ENCODE measurements at regions not wholly inside any gene's neighbourhood (a gene's known extent, or its start where the extent isn't known, plus 50 kb on each side); places are given as distances from the start of the nearest gene placed in this dataset.
A peak's percentile ranks its signal among the peaks of the same experiment; 100 is the strongest.
"Not testable (repeated sequence)": the region's sequence is repeated elsewhere in the genome, so short reads cannot be mapped to it uniquely, and the experiment has no call there.

DNA sequence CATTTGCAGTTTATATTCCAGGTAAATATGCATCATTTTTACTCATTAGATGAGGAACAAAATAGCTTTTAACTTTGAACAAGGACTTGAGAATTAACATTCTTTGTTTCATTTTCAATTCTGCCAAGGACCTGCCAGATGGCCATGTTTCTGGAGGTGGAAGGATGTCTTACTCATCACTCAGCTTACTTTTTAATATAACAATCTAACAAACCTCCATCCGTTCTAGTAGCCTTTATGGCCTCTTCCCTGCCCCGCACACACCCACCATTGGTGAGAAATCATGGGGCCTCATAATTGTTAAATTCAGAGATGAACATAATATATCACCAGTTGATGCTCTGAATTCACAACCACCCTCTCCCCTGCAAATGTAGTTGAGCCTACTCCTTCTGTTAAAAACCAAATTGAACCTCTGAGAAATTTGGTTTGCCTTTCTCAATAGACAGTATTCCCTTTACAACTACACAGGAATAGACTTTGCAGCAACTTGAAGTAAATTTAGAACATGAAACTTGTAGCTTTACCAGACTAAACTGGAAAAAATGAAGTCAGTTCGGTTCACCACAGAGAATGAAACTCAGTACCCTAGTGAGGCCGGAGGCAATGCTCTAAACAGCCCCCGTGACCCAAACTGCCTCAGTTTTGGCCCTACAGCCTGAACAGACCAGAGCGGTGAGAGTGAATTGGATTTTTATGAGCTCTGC is 50.1 kb upstream of the ACSL4 start:
- no peaks in the 10 kb centered on the region for H3K9me3 Mint-ChIP-seq
- intact Hi-C loops (cut with micrococcal nuclease), result loop anchor here (1.0 to 5.0 kb wide), 3 partner anchors 51 to 76 kb away; no protein-coding TSS in a partner anchor
- no peaks in the 10 kb centered on the region for H3K27me3 Mint-ChIP-seq (ENCODE audit: low read depth)
- no peak for DNase-seq (ENCODE audit: low spot score)
- peak overlapping the region; percentile 98 for H3K27ac Mint-ChIP-seq
- H3K36me3 Mint-ChIP-seq (ENCODE audit: low read depth), result no peaks in the 10 kb centered on the region
- peaks cover 39% of the 10 kb centered on the region for H3K4me1 Mint-ChIP-seq (ENCODE audit: low read depth)
- H3K4me3 Mint-ChIP-seq (ENCODE audit: low read depth), result peak overlapping the region; percentile 79

- Mint-ChIP-seq H3K27me3 (ENCODE audit: low read depth) (no peaks in the 10 kb centered on the region), H3K36me3 (ENCODE audit: low read depth) (no peaks in the 10 kb centered on the region), H3K27ac (peak overlapping the region; percentile 98), H3K4me1 (ENCODE audit: low read depth) (peaks cover 39% of the 10 kb centered on the region), H3K4me3 (ENCODE audit: low read depth) (peak overlapping the region; percentile 31), H3K9me3 (no peaks in the 10 kb centered on the region)
- intact Hi-C loops (cut with micrococcal nuclease), result loop anchor here (1.0 to 5.0 kb wide), 3 partner anchors 51 to 76 kb away; no protein-coding TSS in a partner anchor
- DNase-seq (ENCODE audit: low spot score), result no peak
These were observed 50.6 kb upstream of the ACSL4 start for GRCh38 chrX:109783701-109784079.

GRCh38 chrX:109785053-109785452 is 52.0 kb upstream of the ACSL4 start:
- H3K27ac Mint-ChIP-seq, result peak overlapping the region; percentile 28
- DNase-seq (ENCODE audit: low spot score), result no peak
- H3K4me3 Mint-ChIP-seq (ENCODE audit: low read depth), result no peak overlapping the region
- intact Hi-C loops (cut with micrococcal nuclease), result no loop called here
- peaks cover 39% of the 10 kb centered on the region for H3K4me1 Mint-ChIP-seq (ENCODE audit: low read depth)
- H3K27me3 Mint-ChIP-seq (ENCODE audit: low read depth), result no peaks in the 10 kb centered on the region
- H3K9me3 Mint-ChIP-seq, result no peaks in the 10 kb centered on the region
- H3K36me3 Mint-ChIP-seq (ENCODE audit: low read depth), result no peaks in the 10 kb centered on the region

DNA sequence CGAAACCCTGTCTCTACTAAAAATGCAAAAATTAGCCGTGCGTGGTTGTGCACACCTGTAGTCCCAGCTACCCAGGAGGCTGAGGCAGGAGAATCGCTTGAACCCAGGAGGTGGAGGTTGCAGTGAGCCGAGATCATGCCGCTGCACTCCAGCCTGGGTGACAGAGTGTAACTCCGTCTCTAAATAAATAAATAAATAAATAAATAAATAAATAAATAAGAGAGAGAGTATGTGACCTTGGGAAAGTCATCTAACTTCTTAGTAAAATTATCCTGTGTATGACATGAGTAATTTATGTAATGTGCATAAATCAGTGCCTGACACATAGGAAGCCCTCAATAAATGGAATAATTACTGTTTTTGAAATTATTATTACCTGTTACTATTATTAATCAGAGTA is 57.5 kb upstream of the ACSL4 start:
- H3K4me3 Mint-ChIP-seq (ENCODE audit: low read depth); H3K4me1 Mint-ChIP-seq (ENCODE audit: low read depth); intact Hi-C loops (cut with micrococcal nuclease); H3K9me3 Mint-ChIP-seq; H3K27ac Mint-ChIP-seq; DNase-seq (ENCODE audit: low spot score); H3K27me3 Mint-ChIP-seq (ENCODE audit: low read depth); H3K36me3 Mint-ChIP-seq (ENCODE audit: low read depth): not testable (repeated sequence)

GRCh38 chrX:109793191-109793590 is 60.1 kb upstream of the ACSL4 start:
- H3K4me1 Mint-ChIP-seq (ENCODE audit: low read depth), result no peaks in the 10 kb centered on the region
- H3K27me3 Mint-ChIP-seq (ENCODE audit: low read depth), result no peaks in the 10 kb centered on the region
- DNase-seq (ENCODE audit: low spot score), result no peak
- H3K4me3 Mint-ChIP-seq (ENCODE audit: low read depth), result no peak overlapping the region
- H3K36me3 Mint-ChIP-seq (ENCODE audit: low read depth), result no peaks in the 10 kb centered on the region
- intact Hi-C loops (cut with micrococcal nuclease), result no loop called here
- no peak overlapping the region for H3K27ac Mint-ChIP-seq
- no peaks in the 10 kb centered on the region for H3K9me3 Mint-ChIP-seq

DNA sequence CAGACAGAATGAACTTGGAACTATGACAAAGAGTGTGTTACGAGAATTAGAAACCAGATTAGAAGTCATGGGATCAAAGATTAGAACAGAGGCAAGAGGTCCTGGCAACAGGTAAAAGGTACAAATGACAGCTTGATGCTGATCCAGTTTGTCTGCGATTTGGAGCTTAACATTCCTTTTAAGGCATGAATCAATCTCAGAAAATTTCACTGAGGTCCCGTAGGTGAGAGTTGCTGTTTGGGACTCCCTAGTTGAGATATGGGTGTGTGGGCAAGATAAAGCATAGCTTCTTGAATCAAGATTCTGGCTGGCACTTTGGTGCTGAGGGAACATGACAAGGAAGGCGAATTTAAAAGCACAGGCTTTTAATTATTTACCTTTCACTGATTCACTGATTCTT is 62.6 kb upstream of the ACSL4 start:
- H3K27ac Mint-ChIP-seq, result no peak overlapping the region
- intact Hi-C loops (cut with micrococcal nuclease), result no loop called here
- no peak for DNase-seq (ENCODE audit: low spot score)
- no peaks in the 10 kb centered on the region for H3K4me1 Mint-ChIP-seq (ENCODE audit: low read depth)
- H3K27me3 Mint-ChIP-seq (ENCODE audit: low read depth), result no peaks in the 10 kb centered on the region
- no peaks in the 10 kb centered on the region for H3K36me3 Mint-ChIP-seq (ENCODE audit: low read depth)
- H3K4me3 Mint-ChIP-seq (ENCODE audit: low read depth), result no peak overlapping the region
- H3K9me3 Mint-ChIP-seq, result no peaks in the 10 kb centered on the region

DNA sequence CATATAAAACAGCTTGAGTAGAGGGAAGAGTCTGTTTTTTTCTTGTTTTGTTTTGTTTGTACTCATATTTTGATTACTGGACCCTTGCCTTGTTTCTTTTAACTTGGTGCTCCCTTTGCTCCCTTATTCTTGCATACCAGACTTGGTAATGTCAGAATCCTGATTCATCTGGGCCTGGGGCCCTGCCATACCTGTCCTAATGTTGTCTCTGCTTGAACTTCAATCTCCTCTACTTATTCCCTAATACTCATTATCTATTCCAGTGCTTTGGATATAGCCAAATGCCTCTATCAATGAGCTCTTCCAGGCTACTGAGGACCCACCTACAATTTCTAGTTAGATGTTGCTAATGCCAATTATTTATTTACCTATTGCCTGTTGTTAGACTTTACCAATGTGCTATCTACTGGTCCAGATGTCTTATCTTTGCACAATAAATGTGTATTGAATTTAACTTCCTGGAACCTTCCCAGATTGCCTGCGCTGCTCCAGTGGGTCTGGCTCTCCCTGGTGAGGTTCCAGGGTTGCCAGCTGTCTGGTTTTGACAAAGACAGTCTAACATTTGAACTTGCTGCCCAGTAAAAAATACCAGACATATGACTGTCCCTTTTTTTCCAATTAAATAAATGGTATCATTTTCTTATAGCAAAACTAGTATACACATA is 64.4 kb upstream of the ACSL4 start:
- Mint-ChIP-seq H3K4me1 (ENCODE audit: low read depth) (no peaks in the 10 kb centered on the region), H3K27me3 (ENCODE audit: low read depth) (no peaks in the 10 kb centered on the region), H3K9me3 (no peaks in the 10 kb centered on the region), H3K4me3 (ENCODE audit: low read depth) (no peak overlapping the region), H3K27ac (no peak overlapping the region), H3K36me3 (ENCODE audit: low read depth) (no peaks in the 10 kb centered on the region)
- no peak for DNase-seq (ENCODE audit: low spot score)
- intact Hi-C loops (cut with micrococcal nuclease), result no loop called here

DNA sequence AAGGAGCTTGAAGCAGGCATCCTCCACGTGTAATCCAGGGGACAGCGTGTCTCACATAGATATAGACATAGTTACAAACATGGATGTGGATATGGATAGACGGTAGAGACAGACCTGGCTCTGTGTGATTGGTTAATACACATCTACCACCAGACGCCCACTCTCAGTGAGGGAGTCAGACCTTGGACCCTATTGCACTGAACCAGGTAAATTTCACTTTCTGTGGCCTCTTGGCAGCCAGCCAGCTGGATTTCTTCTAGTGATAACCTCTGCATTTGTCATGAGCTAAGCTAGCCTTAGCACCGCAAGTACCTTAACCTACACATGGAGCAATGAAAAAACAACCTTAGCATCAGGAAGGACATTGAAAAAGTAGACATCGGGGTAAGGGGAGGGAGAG is 79.2 kb upstream of the ACSL4 start:
- Mint-ChIP-seq H3K4me1 (ENCODE audit: low read depth) (no peaks in the 10 kb centered on the region), H3K36me3 (ENCODE audit: low read depth) (no peaks in the 10 kb centered on the region), H3K9me3 (no peaks in the 10 kb centered on the region)

GRCh38 chrX:109813236-109813635 is 80.2 kb upstream of the ACSL4 start:
- no peak for DNase-seq (ENCODE audit: low spot score)
- Mint-ChIP-seq H3K27ac (no peak overlapping the region), H3K4me3 (ENCODE audit: low read depth) (no peak overlapping the region), H3K9me3 (no peaks in the 10 kb centered on the region), H3K27me3 (ENCODE audit: low read depth) (peaks cover 12% of the 10 kb centered on the region), H3K36me3 (ENCODE audit: low read depth) (no peaks in the 10 kb centered on the region), H3K4me1 (ENCODE audit: low read depth) (no peaks in the 10 kb centered on the region)
- intact Hi-C loops (cut with micrococcal nuclease), result no loop called here

More for the DNA sequence above, 79.2 kb upstream of the ACSL4 start:
- intact Hi-C loops (cut with micrococcal nuclease), result no loop called here
- Mint-ChIP-seq H3K27me3 (ENCODE audit: low read depth) (peaks cover 10% of the 10 kb centered on the region), H3K4me3 (ENCODE audit: low read depth) (no peak overlapping the region), H3K27ac (no peak overlapping the region)
- DNase-seq (ENCODE audit: low spot score), result no peak

- Mint-ChIP-seq H3K27ac (no peak overlapping the region), H3K4me3 (ENCODE audit: low read depth) (no peak overlapping the region), H3K36me3 (ENCODE audit: low read depth) (no peaks in the 10 kb centered on the region), H3K9me3 (no peaks in the 10 kb centered on the region), H3K27me3 (ENCODE audit: low read depth) (peaks cover 12% of the 10 kb centered on the region), H3K4me1 (ENCODE audit: low read depth) (peaks cover 3% of the 10 kb centered on the region)
- intact Hi-C loops (cut with micrococcal nuclease), result no loop called here
- no peak for DNase-seq (ENCODE audit: low spot score)
These were observed 85.9 kb upstream of the ACSL4 start for GRCh38 chrX:109818976-109819375.

DNA sequence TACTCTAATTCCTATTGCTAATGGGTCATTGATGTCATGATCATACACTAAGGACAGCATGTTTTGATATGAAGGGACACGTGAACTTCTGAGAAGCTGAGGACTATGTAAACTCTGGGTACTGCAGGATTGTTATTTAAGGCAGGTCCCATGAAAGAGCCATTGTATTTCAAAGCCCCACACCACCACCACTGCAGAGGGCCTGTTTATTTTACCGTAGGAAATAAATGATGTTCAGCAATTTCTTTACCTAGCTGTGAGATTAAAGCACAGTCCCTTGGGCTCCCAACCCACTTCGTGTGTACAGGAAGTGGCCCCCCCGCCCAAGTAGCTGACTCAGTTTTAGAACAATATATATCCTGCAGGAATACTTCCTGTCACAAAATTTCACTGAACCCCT is 89.8 kb upstream of the ACSL4 start:
- DNase-seq (ENCODE audit: low spot score), result no peak
- intact Hi-C loops (cut with micrococcal nuclease), result no loop called here
- no peak overlapping the region for H3K4me3 Mint-ChIP-seq (ENCODE audit: low read depth)
- H3K27ac Mint-ChIP-seq, result no peak overlapping the region
- H3K36me3 Mint-ChIP-seq (ENCODE audit: low read depth), result no peaks in the 10 kb centered on the region
- H3K9me3 Mint-ChIP-seq, result no peaks in the 10 kb centered on the region
- peaks cover 3% of the 10 kb centered on the region for H3K4me1 Mint-ChIP-seq (ENCODE audit: low read depth)
- H3K27me3 Mint-ChIP-seq (ENCODE audit: low read depth), result no peaks in the 10 kb centered on the region

DNA sequence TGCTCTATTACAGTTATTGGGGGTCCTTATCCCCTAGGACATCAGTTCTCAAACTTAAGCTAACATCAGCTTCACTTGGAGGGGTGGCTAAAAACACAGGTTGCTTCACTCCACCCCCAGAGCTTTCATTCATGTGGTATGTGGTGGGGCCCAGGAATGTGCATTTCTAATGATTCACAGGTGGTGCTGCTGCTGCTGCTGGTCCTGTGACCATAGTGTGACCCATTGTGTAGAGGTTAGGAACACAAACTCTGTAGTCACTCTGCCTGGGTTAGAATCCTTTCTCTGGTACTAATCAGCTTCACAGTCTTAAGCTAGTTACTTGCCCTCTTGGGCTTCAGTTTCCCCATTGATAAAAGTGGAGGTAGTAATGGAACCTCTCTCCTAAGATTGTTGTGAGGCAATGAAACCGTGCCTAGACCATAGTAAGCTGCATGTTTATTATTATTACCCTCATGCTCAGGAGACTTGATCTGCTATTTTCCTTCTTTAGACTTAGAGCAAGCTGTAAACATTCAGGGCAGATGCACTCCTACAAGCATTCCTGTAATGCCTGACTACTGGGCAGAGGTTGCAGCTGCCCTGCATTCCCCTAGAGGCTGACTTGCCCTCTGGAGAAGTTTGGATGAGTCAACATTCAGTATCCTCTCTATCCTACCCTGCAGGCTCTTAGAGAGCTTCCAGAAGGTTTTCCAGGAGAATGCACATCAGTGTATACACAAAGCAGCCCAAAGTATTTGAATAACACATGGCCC is 94.1 kb upstream of the ACSL4 start:
- Mint-ChIP-seq H3K36me3 (ENCODE audit: low read depth) (no peaks in the 10 kb centered on the region), H3K27ac (no peak overlapping the region), H3K9me3 (no peaks in the 10 kb centered on the region), H3K4me1 (ENCODE audit: low read depth) (peaks cover 9% of the 10 kb centered on the region), H3K4me3 (ENCODE audit: low read depth) (no peak overlapping the region), H3K27me3 (ENCODE audit: low read depth) (no peaks in the 10 kb centered on the region)
- intact Hi-C loops (cut with micrococcal nuclease), result no loop called here
- no peak for DNase-seq (ENCODE audit: low spot score)

- intact Hi-C loops (cut with micrococcal nuclease), result no loop called here
- Mint-ChIP-seq H3K27me3 (ENCODE audit: low read depth) (no peaks in the 10 kb centered on the region), H3K4me3 (ENCODE audit: low read depth) (no peak overlapping the region), H3K36me3 (ENCODE audit: low read depth) (no peaks in the 10 kb centered on the region), H3K4me1 (ENCODE audit: low read depth) (peaks cover 9% of the 10 kb centered on the region), H3K27ac (no peak overlapping the region), H3K9me3 (no peaks in the 10 kb centered on the region)
- no peak for DNase-seq (ENCODE audit: low spot score)
These were observed 94.7 kb upstream of the ACSL4 start for GRCh38 chrX:109827772-109828171.

Measured in activated T-helper 2 cell treated with anti-CD3 and anti-CD28 coated beads, Interferon-gamma antibody, Interleukin-2, Interleukin-4, amounts not matched to agents 10 μg/mL and 5 μg/mL and 100 μg/mL, durations not matched to agents 14 hours and 24 hours and 36 hours (primary cell).